Stimulated activated CD8-positive, alpha-beta memory T cell treated with anti-CD3 and anti-CD28 coated beads, Interleukin-4, amount 100 ng/mL, for 1 hour (primary cell): ENCODE measurements at regions not wholly inside any gene's neighbourhood (a gene's known extent, or its start where the extent isn't known, plus 50 kb on each side); places are given as distances from the start of the nearest gene placed in this dataset.
"Not testable (repeated sequence)": the region's sequence is repeated elsewhere in the genome, so short reads cannot be mapped to it uniquely, and the experiment has no call there.

Experiments used
- DNase-seq, 2 donors: peaks; one replicate each; pipeline ENCODE4 v3.0.0-alpha.2; 2020; ENCODE audit warnings: low read depth in 2 of 2, low spot score in 1 of 2

DNA sequence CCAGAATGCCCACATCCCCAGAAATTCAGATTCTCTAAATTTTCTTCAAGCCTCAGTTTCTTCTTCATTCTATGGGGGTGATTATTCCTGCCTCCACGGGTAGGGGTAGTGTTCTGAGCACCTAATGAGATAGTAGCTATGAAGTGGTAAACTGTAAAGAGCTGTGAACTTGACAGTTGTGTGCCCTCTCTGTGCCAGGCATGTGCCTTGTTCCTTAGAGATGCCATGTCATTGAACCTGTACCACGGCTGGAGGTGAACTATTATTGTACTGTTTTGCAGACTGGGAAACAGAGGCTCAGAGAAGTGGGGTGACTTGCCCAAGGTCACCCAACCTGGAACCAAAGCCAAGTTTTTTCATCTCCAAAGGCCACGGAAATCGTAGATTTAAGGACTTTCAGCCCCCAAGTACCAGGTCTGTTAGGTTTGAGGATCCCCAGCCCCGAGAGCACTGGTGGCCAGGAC, 67.7 kb upstream of the SIRPA start:
- no peak for DNase-seq

DNA sequence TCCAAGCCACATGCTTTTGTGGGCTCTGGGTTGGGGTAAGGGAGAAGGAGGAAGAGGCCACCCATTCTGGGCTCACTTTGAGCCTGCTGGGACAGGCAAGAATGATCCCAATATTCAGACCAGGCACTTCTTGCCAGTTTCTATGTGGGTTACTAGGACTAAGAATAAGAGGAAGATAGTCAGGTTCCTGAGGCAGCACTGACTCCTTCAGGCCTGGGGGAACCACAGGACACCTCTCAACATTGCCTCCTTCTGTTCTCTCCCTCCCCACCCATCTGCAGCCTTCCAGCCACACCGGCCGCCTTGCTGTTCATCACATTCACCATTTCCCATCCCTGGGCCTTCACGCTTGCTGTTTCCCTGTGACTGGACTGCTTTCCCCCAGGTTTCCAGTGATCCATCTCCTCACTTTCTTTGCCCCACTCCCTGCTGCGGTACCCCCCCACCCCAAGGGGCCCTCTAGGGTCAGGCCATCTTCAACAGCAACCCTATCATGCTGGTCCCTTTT, 69.2 kb upstream of the SIRPA start:
- DNase-seq, result no peak

GRCh38 chr20:1825507-1825906, 69.7 kb upstream of the SIRPA start:
- no peak for DNase-seq

DNA sequence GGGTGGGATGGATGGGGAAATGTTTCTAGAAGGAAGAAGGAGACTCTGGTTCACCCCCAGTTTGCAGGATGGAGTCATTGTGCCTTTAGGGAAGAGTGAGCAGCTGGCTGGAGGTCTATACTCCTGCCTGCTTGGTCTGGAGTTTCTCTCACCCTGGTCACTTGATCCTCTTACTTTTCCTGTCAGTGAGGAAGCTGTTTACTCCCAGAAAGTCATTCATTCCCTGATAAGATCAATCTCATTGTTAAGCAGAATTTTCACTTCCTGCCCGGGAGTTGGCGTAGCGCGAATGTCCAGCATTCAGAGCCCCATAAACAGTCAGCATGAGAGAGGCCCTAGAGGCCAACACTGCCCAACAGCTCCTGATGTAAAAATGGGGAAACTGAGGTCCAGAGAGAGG, 70.4 kb upstream of the SIRPA start:
- DNase-seq, result no peak

DNA sequence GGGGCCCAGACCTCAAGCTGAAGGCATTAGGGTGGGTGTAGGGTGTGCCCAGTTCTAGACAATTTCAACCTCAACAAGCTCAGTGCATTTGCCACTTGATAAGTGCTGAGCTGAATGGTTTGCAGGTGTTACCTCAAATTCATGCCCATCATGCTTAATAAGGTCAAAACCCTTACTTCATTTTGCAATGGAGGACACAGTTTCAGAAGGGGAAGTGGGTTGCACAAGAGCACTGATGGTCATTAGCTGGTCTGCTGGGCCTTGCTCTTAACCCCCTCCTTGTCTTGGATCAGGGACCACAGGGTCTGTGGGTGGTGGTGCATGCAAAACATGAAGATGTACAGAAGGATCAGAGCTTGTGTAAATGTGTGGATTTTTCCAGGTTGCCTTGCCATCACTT, 71.0 kb upstream of the SIRPA start:
- DNase-seq, result no peak

- DNase-seq, result no peak
These were observed 71.8 kb upstream of the SIRPA start for GRCh38 chr20:1823450-1823844.

DNA sequence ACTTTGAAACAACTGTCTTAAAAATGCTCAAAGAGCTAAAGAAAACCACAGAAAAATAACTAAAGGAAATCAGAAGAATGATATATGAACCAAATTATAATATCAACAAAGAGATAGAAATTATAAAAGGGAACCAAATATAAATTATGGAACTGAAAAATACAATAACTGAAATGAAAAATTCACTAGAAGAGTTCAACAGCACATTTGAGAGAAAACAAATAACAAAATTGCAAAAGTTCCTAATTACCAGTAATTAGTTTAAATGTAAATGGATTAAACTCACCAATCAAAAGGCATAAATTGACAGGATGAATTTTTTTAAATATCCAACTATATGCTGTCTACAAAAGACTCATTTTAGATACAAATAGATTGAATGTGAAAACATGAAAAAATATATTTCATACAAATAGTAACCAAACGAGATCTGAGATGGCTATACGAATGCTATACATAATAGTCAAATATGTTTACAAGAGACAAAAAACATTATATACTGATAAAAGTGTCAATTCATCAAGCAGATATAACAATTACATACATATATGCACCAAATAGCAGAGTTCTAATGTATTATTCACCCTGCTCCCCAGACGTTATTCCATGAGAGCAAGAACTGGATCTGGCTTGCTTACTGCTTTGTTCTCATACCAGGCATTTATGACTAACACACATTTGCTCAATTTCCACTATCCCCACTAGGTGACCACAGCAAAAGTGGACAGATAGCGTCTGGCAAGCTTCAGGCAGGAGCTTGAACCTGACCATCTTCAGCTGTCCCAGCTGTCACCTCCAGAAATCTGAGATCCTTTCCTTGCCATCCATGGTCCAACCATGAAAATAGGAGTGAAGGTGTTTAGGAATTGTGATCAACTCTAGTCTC, 72.4 kb upstream of the SIRPA start:
- no peak for DNase-seq

DNA sequence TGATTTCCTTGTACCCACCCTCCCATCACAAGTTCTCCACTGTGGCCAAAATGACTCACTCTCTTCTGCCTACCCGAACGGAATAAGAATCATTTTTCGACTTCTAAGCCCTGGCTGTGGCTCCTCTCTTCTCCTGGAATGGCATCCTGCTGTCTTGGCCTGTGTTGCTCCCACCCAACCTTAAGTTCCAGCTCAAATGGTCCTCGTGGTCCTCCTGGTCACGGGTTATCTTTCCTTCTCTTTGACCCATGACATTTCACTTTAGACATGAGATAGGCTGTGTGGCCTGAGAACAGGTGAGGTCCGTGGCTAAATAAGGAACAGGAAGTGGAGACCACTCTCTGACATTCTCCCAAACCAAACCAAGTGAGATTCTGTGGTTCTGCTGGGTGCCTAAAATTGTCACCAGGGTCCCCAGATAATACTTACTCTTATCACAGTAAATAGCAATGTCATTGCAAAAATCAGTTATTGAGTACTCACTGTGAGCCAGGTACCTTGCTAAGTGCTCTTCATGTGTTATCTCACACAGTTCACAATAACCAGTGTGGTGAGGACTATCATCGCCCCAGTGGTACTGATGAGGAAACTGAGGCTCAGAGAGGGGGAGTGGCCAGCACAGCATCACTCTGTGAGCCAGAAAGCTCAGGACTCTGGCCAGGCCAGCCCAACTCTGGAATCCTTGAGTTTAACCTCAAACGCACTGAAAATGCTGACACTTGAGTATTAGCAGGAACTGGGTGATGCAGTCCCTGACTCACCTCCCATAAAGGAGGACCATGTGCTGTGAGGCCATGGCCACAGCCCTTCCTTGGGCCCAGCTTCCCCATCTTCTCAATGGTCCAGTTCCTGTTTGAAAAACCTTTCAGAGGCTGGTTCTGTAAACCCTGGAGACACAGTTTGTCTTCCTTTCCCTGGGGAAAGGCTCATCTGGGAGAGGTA, 74.8 kb upstream of the SIRPA start:
- DNase-seq, result no peak

DNA sequence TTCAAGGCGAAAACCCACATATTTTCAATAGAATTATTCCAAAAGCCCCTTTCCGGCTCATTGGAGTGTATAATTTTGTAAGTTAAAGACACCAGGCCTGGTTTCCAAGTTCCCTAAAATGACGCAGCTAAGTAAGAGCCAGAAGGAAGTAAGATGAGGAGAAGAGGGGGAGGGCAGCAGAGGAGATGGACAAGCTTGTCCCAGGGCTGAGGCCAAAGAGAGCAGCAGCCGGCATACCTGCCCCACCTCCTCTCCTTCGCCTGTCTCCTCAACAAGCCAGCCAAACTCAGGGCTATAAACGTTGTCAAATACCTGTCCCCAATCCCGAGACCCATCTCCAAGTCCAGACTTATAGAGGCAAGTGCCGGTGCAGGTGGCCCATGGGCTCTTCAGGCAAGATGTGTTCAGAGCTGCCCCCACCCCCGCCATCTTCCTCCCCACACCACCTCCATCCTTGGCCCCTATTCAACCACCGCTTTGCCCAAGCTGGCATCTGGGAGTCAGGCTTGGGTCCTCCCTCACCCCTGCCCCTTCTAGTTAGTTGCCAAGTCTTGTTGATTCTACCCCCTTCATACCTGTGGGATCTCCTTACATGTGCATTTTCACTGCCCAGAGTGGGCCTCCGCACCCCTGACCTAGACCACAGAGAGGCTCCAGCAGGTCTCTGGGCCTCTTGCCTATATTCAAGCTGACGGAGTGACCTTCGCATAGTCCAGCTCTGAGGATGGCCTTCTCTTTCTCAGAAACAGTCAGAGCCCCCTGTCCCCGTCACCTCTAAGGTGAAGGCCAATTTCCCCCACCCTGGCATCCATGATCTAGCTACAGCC, 75.7 kb upstream of the SIRPA start:
- no peak for DNase-seq

- DNase-seq, result no peak
These were observed 76.3 kb upstream of the SIRPA start for GRCh38 chr20:1818895-1819294.

GRCh38 chr20:1818247-1818840, 76.9 kb upstream of the SIRPA start:
- DNase-seq, result no peak

DNA sequence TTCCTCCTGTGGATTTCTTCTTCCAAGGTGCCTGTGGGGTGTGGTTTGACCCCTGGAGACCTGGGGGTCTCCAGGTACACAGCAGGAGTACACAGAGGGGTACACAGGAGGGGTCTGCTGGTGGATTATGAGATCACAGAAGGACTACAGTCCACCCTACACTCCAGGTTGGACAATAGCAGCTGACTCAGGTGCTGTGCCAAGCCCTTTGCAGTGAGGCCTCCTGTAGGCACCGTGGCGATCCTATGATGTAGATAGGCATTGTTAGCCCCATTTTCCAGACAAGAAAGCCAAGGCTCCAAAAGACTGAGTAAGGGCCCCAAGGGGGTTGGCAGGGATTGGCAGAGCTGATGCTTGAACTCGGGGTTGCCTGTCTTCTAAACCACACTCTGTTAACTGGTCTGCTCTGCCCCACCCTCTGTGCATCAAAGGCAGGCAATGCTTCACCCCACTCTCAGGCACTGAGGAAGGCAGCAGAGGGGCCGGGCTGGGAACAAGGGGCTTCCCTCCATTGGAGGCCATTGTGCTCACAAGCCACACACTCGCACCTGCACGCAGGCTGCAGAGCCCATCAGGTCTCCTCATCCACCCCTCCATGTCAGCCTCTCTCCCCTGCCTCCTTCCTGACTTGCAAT, 77.5 kb upstream of the SIRPA start:
- no peak for DNase-seq

DNA sequence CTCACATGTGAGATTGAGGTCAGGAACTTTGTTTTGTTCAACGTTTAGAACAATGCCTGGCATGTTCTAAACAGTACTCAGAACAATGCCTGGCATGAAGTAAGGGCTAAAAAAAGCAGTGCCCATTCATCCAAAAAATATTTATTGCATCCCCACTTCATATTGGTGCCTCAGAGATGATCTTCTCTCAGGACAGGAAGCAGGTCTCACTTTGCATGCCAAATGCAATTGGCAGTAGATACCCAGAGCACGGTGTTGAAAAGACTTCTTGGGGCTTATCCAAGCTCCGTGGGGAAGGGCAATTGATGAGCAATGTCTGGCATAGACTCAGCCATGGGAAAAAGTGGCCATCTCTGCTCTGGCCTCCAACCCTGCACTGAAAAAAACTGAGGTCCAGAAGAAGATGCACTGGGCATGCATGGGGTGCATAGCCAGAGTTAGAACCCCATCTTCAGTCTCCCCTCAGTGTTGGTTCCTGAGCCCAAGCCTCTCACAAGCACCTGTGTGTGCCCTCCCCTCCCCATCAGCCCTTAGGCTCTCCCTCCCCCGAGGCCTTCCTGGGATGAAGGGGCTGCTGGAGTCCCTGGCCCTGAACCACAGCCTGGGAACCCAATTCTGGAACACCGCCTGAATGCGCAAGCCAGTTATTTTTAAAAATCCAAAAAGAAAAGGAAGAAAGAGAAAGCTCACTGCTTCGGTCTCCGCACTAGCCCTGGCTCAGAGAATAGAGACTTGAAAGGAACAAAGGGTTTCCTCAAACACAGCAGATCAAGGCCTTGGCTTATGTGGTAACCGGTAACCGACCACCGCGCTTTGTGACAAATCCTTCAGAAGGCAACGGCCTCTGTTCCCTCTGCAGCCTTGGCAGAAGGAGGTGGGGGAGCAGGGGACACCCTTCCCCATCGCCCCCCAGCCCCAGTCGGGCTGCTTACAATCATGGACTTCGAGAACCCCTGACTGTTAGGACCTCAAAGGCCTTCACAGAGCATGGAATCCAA, 78.5 kb upstream of the SIRPA start:
- no peak for DNase-seq

DNA sequence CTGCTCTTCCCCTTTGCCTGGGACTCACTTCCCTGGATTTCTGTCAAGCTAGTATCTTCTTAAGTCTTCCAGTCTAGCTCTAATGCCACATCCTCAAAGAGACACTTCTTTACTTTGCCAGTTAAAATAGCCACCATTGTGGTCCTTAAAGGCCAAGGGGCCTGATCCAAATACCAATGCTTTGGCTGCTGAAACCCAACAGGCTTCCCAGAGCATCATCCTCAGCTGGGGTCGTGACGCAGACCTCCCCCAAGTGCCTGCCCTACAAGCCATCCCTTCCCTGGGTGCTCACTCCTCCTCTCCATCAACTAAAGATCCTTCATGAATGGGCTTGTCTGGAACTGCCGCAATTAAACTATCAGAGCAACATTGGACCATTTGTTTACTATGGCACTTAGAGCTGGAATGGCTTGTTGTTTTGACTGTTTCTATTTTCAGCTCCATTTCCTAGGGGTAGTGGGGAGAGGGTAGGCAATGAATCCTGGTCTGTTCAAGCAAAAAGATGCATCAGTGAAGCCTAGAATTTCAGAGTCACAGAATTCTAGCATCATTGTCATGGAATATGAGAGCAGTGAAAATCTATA, 79.6 kb upstream of the SIRPA start:
- no peak for DNase-seq

GRCh38 chr20:1814861-1815260, 80.3 kb upstream of the SIRPA start:
- DNase-seq, result not testable (repeated sequence)

- DNase-seq, result no peak
These were observed 81.3 kb upstream of the SIRPA start for GRCh38 chr20:1813674-1814635.

GRCh38 chr20:1813101-1813529, 82.1 kb upstream of the SIRPA start:
- no peak for DNase-seq
